Activated T-cell treated with anti-CD3 and anti-CD28 coated beads, Interleukin-2, amount 50 U/mL, for 4 hours (primary cell): ENCODE measurements at regions not wholly inside any gene's neighbourhood (a gene's known extent, or its start where the extent isn't known, plus 50 kb on each side); places are given as distances from the start of the nearest gene placed in this dataset.

Experiments used
- ATAC-seq, 2 donors: fragments of 200-7000 bp; cut with Tn5 transposase; one replicate each; pipeline ENCODE4 v1.10.0; 2021
- DNase-seq: peaks from one replicate; pipeline ENCODE4 v3.0.0-alpha.2; 2020
- H3K27me3 Mint-ChIP-seq: one replicate; pipeline ENCODE4 v1.8.0; 2021; ENCODE audit warnings: low read depth, mixed read lengths
- H3K36me3 Mint-ChIP-seq: one replicate; pipeline ENCODE4 v1.8.0; 2022; ENCODE audit warnings: mixed read lengths; ENCODE audit not compliant: insufficient read depth
- H3K4me1 Mint-ChIP-seq: one replicate; pipeline ENCODE4 v1.8.0; 2021; ENCODE audit warnings: low read depth, mixed read lengths
- H3K4me3 Mint-ChIP-seq: one replicate; pipeline ENCODE4 v1.8.0; 2021; ENCODE audit warnings: mild to moderate bottlenecking, moderate library complexity, mixed read lengths
- H3K9me3 Mint-ChIP-seq: one replicate; pipeline ENCODE4 v1.8.0; 2021; ENCODE audit warnings: mixed read lengths

- H3K27me3 Mint-ChIP-seq, result peaks cover 15% of the 10 kb centered on the region
- no peak for ATAC-seq
- no peaks in the 10 kb centered on the region for H3K4me1 Mint-ChIP-seq
- DNase-seq, result no peak
- H3K36me3 Mint-ChIP-seq, result no peaks in the 10 kb centered on the region
- H3K4me3 Mint-ChIP-seq, result no peak overlapping the region
- H3K9me3 Mint-ChIP-seq, result no peaks in the 10 kb centered on the region
Measured at GRCh38 chr11:134682577-134682976, 270.5 kb upstream of the B3GAT1 start.

GRCh38 chr11:134679592-134679991 lies 267.6 kb upstream of the B3GAT1 start:
- no peaks in the 10 kb centered on the region for H3K4me1 Mint-ChIP-seq
- ATAC-seq (no peak), DNase-seq (no peak)
- no peaks in the 10 kb centered on the region for H3K9me3 Mint-ChIP-seq
- no peaks in the 10 kb centered on the region for H3K36me3 Mint-ChIP-seq
- H3K4me3 Mint-ChIP-seq, result no peak overlapping the region
- H3K27me3 Mint-ChIP-seq, result peaks cover 12% of the 10 kb centered on the region

GRCh38 chr11:134678744-134679143 lies 266.7 kb upstream of the B3GAT1 start:
- Mint-ChIP-seq H3K27me3 (peaks cover 12% of the 10 kb centered on the region), H3K36me3 (no peaks in the 10 kb centered on the region), H3K4me3 (no peak overlapping the region), H3K4me1 (no peaks in the 10 kb centered on the region), H3K9me3 (no peaks in the 10 kb centered on the region)
- DNase-seq, result no peak
- ATAC-seq, result no peak

GRCh38 chr11:134677891-134678551 lies 266.0 kb upstream of the B3GAT1 start:
- Mint-ChIP-seq H3K27me3 (peaks cover 5% of the 10 kb centered on the region), H3K36me3 (no peaks in the 10 kb centered on the region), H3K4me1 (no peaks in the 10 kb centered on the region), H3K9me3 (no peaks in the 10 kb centered on the region), H3K4me3 (no peak overlapping the region)
- no peak for DNase-seq
- no peak for ATAC-seq

- Mint-ChIP-seq H3K4me1 (no peaks in the 10 kb centered on the region), H3K4me3 (no peak overlapping the region), H3K36me3 (no peaks in the 10 kb centered on the region), H3K27me3 (peaks cover 3% of the 10 kb centered on the region), H3K9me3 (no peaks in the 10 kb centered on the region)
- no peak for ATAC-seq
- DNase-seq, result no peak
Measured at GRCh38 chr11:134677397-134677822, 265.4 kb upstream of the B3GAT1 start.

GRCh38 chr11:134676516-134677287 lies 264.7 kb upstream of the B3GAT1 start:
- Mint-ChIP-seq H3K9me3 (no peaks in the 10 kb centered on the region), H3K27me3 (peaks cover 8% of the 10 kb centered on the region), H3K4me1 (no peaks in the 10 kb centered on the region), H3K36me3 (no peaks in the 10 kb centered on the region), H3K4me3 (no peak overlapping the region)
- ATAC-seq, result no peak
- no peak for DNase-seq

GRCh38 chr11:134675983-134676382 lies 263.9 kb upstream of the B3GAT1 start:
- no peaks in the 10 kb centered on the region for H3K36me3 Mint-ChIP-seq
- DNase-seq (no peak), ATAC-seq (no peak)
- no peaks in the 10 kb centered on the region for H3K4me1 Mint-ChIP-seq
- no peak overlapping the region for H3K4me3 Mint-ChIP-seq
- peaks cover 5% of the 10 kb centered on the region for H3K27me3 Mint-ChIP-seq
- no peaks in the 10 kb centered on the region for H3K9me3 Mint-ChIP-seq

GRCh38 chr11:134674974-134675373 lies 262.9 kb upstream of the B3GAT1 start:
- no peaks in the 10 kb centered on the region for H3K36me3 Mint-ChIP-seq
- H3K27me3 Mint-ChIP-seq, result peaks cover 11% of the 10 kb centered on the region
- ATAC-seq, result no peak
- no peaks in the 10 kb centered on the region for H3K9me3 Mint-ChIP-seq
- DNase-seq, result no peak
- no peak overlapping the region for H3K4me3 Mint-ChIP-seq
- no peaks in the 10 kb centered on the region for H3K4me1 Mint-ChIP-seq

GRCh38 chr11:134670961-134671370 lies 258.9 kb upstream of the B3GAT1 start:
- Mint-ChIP-seq H3K36me3 (no peaks in the 10 kb centered on the region), H3K27me3 (peaks cover 18% of the 10 kb centered on the region), H3K4me1 (no peaks in the 10 kb centered on the region), H3K4me3 (no peak overlapping the region), H3K9me3 (no peaks in the 10 kb centered on the region)
- ATAC-seq, result no peak
- no peak for DNase-seq

- Mint-ChIP-seq H3K36me3 (no peaks in the 10 kb centered on the region), H3K9me3 (no peaks in the 10 kb centered on the region), H3K4me1 (no peaks in the 10 kb centered on the region), H3K4me3 (no peak overlapping the region), H3K27me3 (peaks cover 18% of the 10 kb centered on the region)
- no peak for DNase-seq
- ATAC-seq, result no peak
Measured at GRCh38 chr11:134670247-134670782, 258.3 kb upstream of the B3GAT1 start.

GRCh38 chr11:134669796-134670195 lies 257.8 kb upstream of the B3GAT1 start:
- H3K9me3 Mint-ChIP-seq, result no peaks in the 10 kb centered on the region
- DNase-seq (no peak), ATAC-seq (no peak)
- H3K27me3 Mint-ChIP-seq, result peaks cover 18% of the 10 kb centered on the region
- no peaks in the 10 kb centered on the region for H3K36me3 Mint-ChIP-seq
- no peak overlapping the region for H3K4me3 Mint-ChIP-seq
- no peaks in the 10 kb centered on the region for H3K4me1 Mint-ChIP-seq

- Mint-ChIP-seq H3K9me3 (no peaks in the 10 kb centered on the region), H3K36me3 (no peaks in the 10 kb centered on the region), H3K27me3 (peaks cover 18% of the 10 kb centered on the region), H3K4me3 (no peak overlapping the region), H3K4me1 (no peaks in the 10 kb centered on the region)
- ATAC-seq (no peak), DNase-seq (no peak)
Measured at GRCh38 chr11:134668796-134669195, 256.8 kb upstream of the B3GAT1 start.

- peaks cover 18% of the 10 kb centered on the region for H3K27me3 Mint-ChIP-seq
- H3K4me3 Mint-ChIP-seq, result no peak overlapping the region
- ATAC-seq, result no peak
Measured at GRCh38 chr11:134668076-134668475, 256.0 kb upstream of the B3GAT1 start.

GRCh38 chr11:134667505-134667904 lies 255.5 kb upstream of the B3GAT1 start:
- no peaks in the 10 kb centered on the region for H3K4me1 Mint-ChIP-seq
- peaks cover 18% of the 10 kb centered on the region for H3K27me3 Mint-ChIP-seq
- H3K9me3 Mint-ChIP-seq, result no peaks in the 10 kb centered on the region
- no peak overlapping the region for H3K4me3 Mint-ChIP-seq
- DNase-seq (no peak), ATAC-seq (no peak)
- H3K36me3 Mint-ChIP-seq, result no peaks in the 10 kb centered on the region

More at GRCh38 chr11:134668076-134668475, 256.0 kb upstream of the B3GAT1 start:
- H3K9me3 Mint-ChIP-seq, result no peaks in the 10 kb centered on the region
- no peaks in the 10 kb centered on the region for H3K36me3 Mint-ChIP-seq
- H3K4me1 Mint-ChIP-seq, result no peaks in the 10 kb centered on the region
- no peak for DNase-seq

GRCh38 chr11:134667175-134667500 lies 255.1 kb upstream of the B3GAT1 start:
- Mint-ChIP-seq H3K4me3 (no peak overlapping the region), H3K9me3 (no peaks in the 10 kb centered on the region), H3K4me1 (no peaks in the 10 kb centered on the region), H3K27me3 (peaks cover 17% of the 10 kb centered on the region), H3K36me3 (no peaks in the 10 kb centered on the region)
- ATAC-seq, result no peak
- no peak for DNase-seq
